ENCODE measurements at regions not wholly inside any gene's neighbourhood (a gene's known extent, or its start where the extent isn't known, plus 50 kb on each side); places are given as distances from the start of the nearest gene placed in this dataset.

- TF ChIP-seq CTCF (IDR thresholded peaks at IDR 0.05) (no peak), POLR2A (IDR thresholded peaks at IDR 0.05) (no peak), EP300 (IDR thresholded peaks at IDR 0.05) (no peak)
- 86 to 95% (median 91%) methylated on average over 7 of the region's 7 CpGs for WGBS, 3 donors
- Histone ChIP-seq H3K9me3 (no peaks in the 10 kb centered on the region), H3K27ac (no peak overlapping the region), H3K4me1 (ENCODE audit: insufficient read depth) (peaks cover 2% of the 10 kb centered on the region), H3K4me3 (no peak overlapping the region), H3K36me3 (no peaks in the 10 kb centered on the region), H3K27me3 (no peaks in the 10 kb centered on the region)
- intact Hi-C loops (cut with DNase I), result no loop called here
- DNase-seq, result no peak
Measured at GRCh38 chr10:78251016-78251385, 217.3 kb downstream of the RPS24 start.

- no peak overlapping the region for H3K4me3 ChIP-seq
- TF ChIP-seq CTCF (IDR thresholded peaks at IDR 0.05), result no peak
- no peak for TF ChIP-seq POLR2A (IDR thresholded peaks at IDR 0.05)
- TF ChIP-seq EP300 (IDR thresholded peaks at IDR 0.05), result no peak
- 91 to 96% (median 92%) methylated on average over 10 of the region's 10 CpGs for WGBS, 3 donors
Measured at GRCh38 chr10:78252286-78252685, 218.6 kb downstream of the RPS24 start.

GRCh38 chr10:78253063-78253853 lies 219.6 kb downstream of the RPS24 start:
- TF ChIP-seq CTCF (IDR thresholded peaks at IDR 0.05) (no peak), POLR2A (IDR thresholded peaks at IDR 0.05) (no peak), EP300 (IDR thresholded peaks at IDR 0.05) (no peak)
- Histone ChIP-seq H3K27ac (no peak overlapping the region), H3K36me3 (no peaks in the 10 kb centered on the region), H3K9me3 (no peaks in the 10 kb centered on the region), H3K4me3 (no peak overlapping the region), H3K4me1 (ENCODE audit: insufficient read depth) (peaks cover 5% of the 10 kb centered on the region), H3K27me3 (no peaks in the 10 kb centered on the region)
- intact Hi-C loops (cut with DNase I), result no loop called here
- no peak for DNase-seq
- WGBS, 3 donors, result 87 to 90% (median 90%) methylated on average over 9 of the region's 9 CpGs

More at GRCh38 chr10:78252286-78252685, 218.6 kb downstream of the RPS24 start:
- no peaks in the 10 kb centered on the region for H3K9me3 ChIP-seq
- H3K27me3 ChIP-seq, result no peaks in the 10 kb centered on the region
- H3K36me3 ChIP-seq, result no peaks in the 10 kb centered on the region
- DNase-seq, result no peak
- intact Hi-C loops (cut with DNase I), result no loop called here
- peaks cover 5% of the 10 kb centered on the region for H3K4me1 ChIP-seq (ENCODE audit: insufficient read depth)
- H3K27ac ChIP-seq, result no peak overlapping the region

- no peaks in the 10 kb centered on the region for H3K36me3 ChIP-seq
- no peak overlapping the region for H3K4me3 ChIP-seq
- TF ChIP-seq POLR2A (IDR thresholded peaks at IDR 0.05), result no peak
- no peak for TF ChIP-seq CTCF (IDR thresholded peaks at IDR 0.05)
- no peak for TF ChIP-seq EP300 (IDR thresholded peaks at IDR 0.05)
- H3K9me3 ChIP-seq, result no peaks in the 10 kb centered on the region
- intact Hi-C loops (cut with DNase I), result no loop called here
- no peak overlapping the region for H3K27ac ChIP-seq
- 76 to 80% (median 77%) methylated on average over 3 of the region's 3 CpGs for WGBS, 3 donors
- H3K4me1 ChIP-seq (ENCODE audit: insufficient read depth), result peaks cover 5% of the 10 kb centered on the region
- no peaks in the 10 kb centered on the region for H3K27me3 ChIP-seq
- DNase-seq, result no peak
Measured at GRCh38 chr10:78254013-78254412, 220.3 kb downstream of the RPS24 start.
